ENCODE measurements at regions not wholly inside any gene's neighbourhood (a gene's known extent, or its start where the extent isn't known, plus 50 kb on each side); places are given as distances from the start of the nearest gene placed in this dataset.

DNA sequence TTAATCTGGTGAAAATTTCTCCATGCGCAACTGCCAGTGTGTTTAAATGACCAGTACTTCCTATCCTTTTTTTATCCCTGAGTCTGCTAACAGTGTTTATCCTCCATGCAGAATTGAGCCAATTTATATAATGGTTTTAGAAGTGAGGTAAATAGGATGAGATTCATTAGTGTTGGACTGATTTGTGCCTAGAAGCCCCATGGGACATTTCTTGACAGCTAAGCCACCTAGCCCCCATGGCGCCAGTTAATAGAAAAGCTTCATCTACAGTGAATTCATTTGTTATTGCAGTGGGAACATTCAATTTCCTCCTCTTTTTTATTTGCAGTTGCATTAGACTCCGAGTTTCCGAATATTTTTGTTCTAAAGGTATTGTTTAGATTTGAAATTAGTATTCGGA lies 175.6 kb downstream of the ARL6IP6 start:
- TF ChIP-seq POLR2A (IDR thresholded peaks at IDR 0.05): no peak
- TF ChIP-seq, protein P1, sequence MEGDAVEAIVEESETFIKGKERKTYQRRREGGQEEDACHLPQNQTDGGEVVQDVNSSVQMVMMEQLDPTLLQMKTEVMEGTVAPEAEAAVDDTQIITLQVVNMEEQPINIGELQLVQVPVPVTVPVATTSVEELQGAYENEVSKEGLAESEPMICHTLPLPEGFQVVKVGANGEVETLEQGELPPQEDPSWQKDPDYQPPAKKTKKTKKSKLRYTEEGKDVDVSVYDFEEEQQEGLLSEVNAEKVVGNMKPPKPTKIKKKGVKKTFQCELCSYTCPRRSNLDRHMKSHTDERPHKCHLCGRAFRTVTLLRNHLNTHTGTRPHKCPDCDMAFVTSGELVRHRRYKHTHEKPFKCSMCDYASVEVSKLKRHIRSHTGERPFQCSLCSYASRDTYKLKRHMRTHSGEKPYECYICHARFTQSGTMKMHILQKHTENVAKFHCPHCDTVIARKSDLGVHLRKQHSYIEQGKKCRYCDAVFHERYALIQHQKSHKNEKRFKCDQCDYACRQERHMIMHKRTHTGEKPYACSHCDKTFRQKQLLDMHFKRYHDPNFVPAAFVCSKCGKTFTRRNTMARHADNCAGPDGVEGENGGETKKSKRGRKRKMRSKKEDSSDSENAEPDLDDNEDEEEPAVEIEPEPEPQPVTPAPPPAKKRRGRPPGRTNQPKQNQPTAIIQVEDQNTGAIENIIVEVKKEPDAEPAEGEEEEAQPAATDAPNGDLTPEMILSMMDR (IDR thresholded peaks at IDR 0.05): no peak

All from Peyer's patch (tissue), 4 donors.